ENCODE measurements at regions not wholly inside any gene's neighbourhood (a gene's known extent, or its start where the extent isn't known, plus 50 kb on each side); places are given as distances from the start of the nearest gene placed in this dataset.

DNA sequence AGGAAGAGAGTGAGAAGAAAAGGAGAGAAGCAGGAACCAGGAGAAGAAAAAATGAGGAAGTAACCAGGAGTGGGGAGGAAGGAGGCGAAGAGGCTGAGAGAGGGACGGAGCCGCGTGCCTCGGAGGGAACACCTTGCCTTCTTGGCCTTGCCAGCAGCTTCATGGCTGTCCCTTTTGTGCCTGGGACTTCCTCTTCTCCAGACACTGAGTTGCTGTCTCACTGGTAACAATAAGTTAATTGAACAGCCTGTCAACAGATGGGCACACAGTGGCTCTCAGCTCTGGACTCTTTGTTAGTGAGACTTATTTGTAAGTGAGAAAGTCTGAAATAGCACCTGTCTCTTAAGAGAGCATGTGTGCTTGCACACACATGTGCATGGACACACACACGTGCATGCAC lies 83.2 kb downstream of the GATA3 start:
- TF ChIP-seq, protein P1, sequence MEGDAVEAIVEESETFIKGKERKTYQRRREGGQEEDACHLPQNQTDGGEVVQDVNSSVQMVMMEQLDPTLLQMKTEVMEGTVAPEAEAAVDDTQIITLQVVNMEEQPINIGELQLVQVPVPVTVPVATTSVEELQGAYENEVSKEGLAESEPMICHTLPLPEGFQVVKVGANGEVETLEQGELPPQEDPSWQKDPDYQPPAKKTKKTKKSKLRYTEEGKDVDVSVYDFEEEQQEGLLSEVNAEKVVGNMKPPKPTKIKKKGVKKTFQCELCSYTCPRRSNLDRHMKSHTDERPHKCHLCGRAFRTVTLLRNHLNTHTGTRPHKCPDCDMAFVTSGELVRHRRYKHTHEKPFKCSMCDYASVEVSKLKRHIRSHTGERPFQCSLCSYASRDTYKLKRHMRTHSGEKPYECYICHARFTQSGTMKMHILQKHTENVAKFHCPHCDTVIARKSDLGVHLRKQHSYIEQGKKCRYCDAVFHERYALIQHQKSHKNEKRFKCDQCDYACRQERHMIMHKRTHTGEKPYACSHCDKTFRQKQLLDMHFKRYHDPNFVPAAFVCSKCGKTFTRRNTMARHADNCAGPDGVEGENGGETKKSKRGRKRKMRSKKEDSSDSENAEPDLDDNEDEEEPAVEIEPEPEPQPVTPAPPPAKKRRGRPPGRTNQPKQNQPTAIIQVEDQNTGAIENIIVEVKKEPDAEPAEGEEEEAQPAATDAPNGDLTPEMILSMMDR (IDR thresholded peaks at IDR 0.05): no peak
- DNase-seq (ENCODE audit: low spot score): no peak
- Histone ChIP-seq H3K27me3 (no peaks in the 10 kb centered on the region), H3K9me3 (no peaks in the 10 kb centered on the region), H3K36me3 (no peaks in the 10 kb centered on the region), H3K4me1 (no peaks in the 10 kb centered on the region), H3K4me3 (no peak overlapping the region), H3K27ac (no peak overlapping the region)

DNA sequence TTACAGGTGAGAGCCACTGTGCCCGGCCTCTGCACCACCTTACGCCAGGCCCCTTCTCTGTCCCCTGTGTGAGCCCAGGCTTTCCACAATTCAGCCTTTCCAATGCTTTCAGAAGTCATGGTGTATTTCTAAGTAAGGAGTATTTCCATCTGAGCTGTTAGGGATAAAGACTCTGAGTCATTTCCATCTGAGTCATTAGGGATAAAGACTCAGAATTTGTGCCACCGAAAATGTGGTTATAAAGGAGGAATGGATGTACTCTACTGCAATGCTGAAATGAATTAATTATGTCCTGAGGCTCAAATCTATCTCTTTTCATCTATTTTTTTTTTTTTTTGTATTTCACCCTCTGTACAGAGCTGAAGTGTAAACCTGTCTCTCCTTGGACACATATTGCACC lies 84.0 kb downstream of the GATA3 start:
- no peaks in the 10 kb centered on the region for H3K9me3 ChIP-seq
- no peaks in the 10 kb centered on the region for H3K27me3 ChIP-seq
- no peak for DNase-seq (ENCODE audit: low spot score)
- no peak overlapping the region for H3K4me3 ChIP-seq
- H3K4me1 ChIP-seq: no peaks in the 10 kb centered on the region
- no peak overlapping the region for H3K27ac ChIP-seq
- TF ChIP-seq, protein P1 (IDR thresholded peaks at IDR 0.05): no peak
- no peaks in the 10 kb centered on the region for H3K36me3 ChIP-seq

DNA sequence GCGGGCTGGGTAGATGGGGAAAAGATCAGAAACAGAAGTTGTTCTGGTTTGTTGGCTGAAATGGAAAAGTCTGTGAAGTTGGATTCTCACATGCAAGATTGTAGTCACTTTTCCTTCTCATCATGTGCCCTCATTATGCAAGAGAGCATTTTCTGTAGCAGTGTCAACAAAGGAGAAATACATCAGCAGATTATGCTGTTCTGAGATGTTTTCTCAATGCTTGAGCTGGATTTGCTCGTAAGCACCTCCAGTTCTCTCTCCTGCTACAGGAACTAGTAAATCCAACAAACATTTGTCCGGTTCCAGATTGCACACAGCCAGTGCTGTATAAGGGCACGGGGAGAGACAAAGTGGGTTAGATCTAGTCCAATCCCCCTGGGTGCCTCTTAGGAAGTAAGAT lies 90.0 kb downstream of the GATA3 start:
- no peak for DNase-seq (ENCODE audit: low spot score)
- Histone ChIP-seq H3K4me1 (no peaks in the 10 kb centered on the region), H3K27me3 (no peaks in the 10 kb centered on the region), H3K4me3 (no peak overlapping the region), H3K9me3 (no peaks in the 10 kb centered on the region), H3K27ac (no peak overlapping the region), H3K36me3 (no peaks in the 10 kb centered on the region)
- TF ChIP-seq, protein P1 (IDR thresholded peaks at IDR 0.05): no peak

DNA sequence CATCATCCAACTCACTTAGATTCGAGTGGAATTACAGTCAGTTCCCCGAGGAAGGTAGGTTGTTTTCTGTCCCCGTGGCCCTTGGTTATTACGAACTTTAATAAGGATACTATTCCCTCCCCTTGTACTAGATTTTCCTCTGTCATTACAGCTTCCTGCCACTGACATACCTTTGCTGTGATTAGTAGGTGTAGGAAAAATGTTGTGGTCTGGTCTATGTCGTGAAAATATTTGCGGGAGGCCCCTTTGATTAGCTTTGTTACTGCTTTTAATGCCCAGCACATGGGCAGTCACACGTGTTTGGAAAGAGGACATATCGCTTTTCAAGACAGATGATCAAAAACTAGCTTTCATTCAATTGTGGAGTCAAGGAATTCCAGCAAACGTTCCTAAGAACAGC lies 92.2 kb downstream of the GATA3 start:
- DNase-seq (ENCODE audit: low spot score): no peak
- no peak overlapping the region for H3K4me3 ChIP-seq
- H3K27me3 ChIP-seq: no peaks in the 10 kb centered on the region
- H3K4me1 ChIP-seq: no peaks in the 10 kb centered on the region
- TF ChIP-seq, protein P1 (IDR thresholded peaks at IDR 0.05): no peak
- H3K27ac ChIP-seq: no peak overlapping the region
- H3K36me3 ChIP-seq: no peaks in the 10 kb centered on the region
- H3K9me3 ChIP-seq: no peaks in the 10 kb centered on the region

DNA sequence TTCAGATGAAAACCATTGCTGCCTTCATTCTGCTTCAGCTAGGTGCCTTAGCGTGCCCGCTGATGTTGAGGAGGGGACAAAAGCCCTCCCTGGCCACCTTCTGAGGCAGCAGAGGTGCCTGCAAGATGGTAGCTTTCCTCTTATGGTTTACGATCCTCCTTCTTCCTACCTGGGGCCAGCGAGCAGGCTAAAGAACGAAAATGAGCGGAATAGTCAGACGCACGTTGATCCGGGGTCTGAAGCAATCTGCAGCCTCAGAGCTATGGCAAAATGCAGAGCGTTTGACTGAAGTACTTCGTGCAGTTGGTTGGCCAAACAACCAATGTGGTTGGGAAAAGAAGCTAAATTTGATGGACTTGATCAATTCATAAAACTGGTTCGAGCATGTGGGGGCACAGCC lies 95.5 kb downstream of the GATA3 start:
- no peak for DNase-seq (ENCODE audit: low spot score)
- TF ChIP-seq, protein P1 (IDR thresholded peaks at IDR 0.05): no peak
- Histone ChIP-seq H3K27ac (no peak overlapping the region), H3K9me3 (no peaks in the 10 kb centered on the region), H3K36me3 (no peaks in the 10 kb centered on the region), H3K27me3 (no peaks in the 10 kb centered on the region), H3K4me3 (no peak overlapping the region), H3K4me1 (no peaks in the 10 kb centered on the region)

DNA sequence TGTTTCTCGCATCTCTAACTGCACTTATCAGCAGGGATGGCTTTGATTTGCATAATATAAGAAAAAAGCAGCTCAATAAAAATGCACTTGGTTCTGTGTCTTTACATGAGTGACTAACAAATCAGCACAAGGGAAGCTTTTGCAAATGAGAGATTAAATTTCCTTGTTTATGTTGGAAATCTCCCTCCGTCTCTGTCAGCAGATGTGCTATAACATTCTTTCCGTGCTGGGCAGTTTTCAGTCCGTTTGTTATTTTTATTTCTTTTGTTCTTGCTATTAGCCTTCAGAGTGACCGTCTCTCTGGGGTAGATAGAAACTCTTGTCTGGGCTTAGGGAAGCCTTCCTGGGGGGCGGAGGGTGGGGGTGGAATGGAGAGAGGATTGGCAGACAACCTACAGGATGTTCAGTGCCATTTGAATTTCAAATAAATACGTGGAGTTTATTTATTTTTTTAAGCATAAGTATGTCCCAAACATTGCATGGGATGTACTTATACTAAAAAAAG lies 96.0 kb downstream of the GATA3 start:
- Histone ChIP-seq H3K27ac (no peak overlapping the region), H3K4me3 (no peak overlapping the region), H3K27me3 (no peaks in the 10 kb centered on the region), H3K36me3 (no peaks in the 10 kb centered on the region), H3K9me3 (no peaks in the 10 kb centered on the region), H3K4me1 (no peaks in the 10 kb centered on the region)
- TF ChIP-seq, protein P1 (IDR thresholded peaks at IDR 0.05): no peak
- DNase-seq (ENCODE audit: low spot score): no peak

Measured in right atrium auricular region (tissue), 2 donors.